GM21528 (cell line): ENCODE measurements at regions not wholly inside any gene's neighbourhood (a gene's known extent, or its start where the extent isn't known, plus 50 kb on each side); places are given as distances from the start of the nearest gene placed in this dataset.
A peak's percentile ranks its signal among the peaks of the same experiment; 100 is the strongest.
"Not testable (repeated sequence)": the region's sequence is repeated elsewhere in the genome, so short reads cannot be mapped to it uniquely, and the experiment has no call there.

Experiments used
- ATAC-seq: cut with Tn5 transposase; IDR thresholded peaks from one replicate; pipeline ENCODE4 v1.9.1; 2021; ENCODE audit warnings: mild to moderate bottlenecking, moderate library complexity; ENCODE audit not compliant: unreplicated experiment, low FRiP score

- not testable (repeated sequence) for ATAC-seq
Measured at GRCh38 chr3:125910851-125911250, 58.1 kb upstream of the ROPN1B start.

- not testable (repeated sequence) for ATAC-seq
Measured at GRCh38 chr3:125914608-125915436, 54.2 kb upstream of the ROPN1B start.

DNA sequence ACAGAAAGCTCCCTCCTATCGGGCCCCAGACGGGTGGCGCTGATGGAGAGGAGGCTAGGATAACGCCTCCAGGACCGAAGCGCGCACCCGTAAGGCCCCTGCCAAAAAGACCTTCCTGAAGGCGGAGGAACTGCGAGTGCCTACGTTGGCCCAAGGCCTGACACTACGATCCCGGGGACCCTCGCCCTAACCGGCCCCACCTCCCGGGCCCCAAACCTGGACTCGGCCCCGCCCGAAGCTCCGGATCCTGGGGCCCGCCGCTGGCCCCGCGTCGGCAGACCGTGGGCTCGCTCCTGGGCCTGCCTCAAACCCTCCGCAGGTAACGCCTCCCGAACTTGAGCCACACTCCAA lies 53.6 kb upstream of the ROPN1B start:
- not testable (repeated sequence) for ATAC-seq

DNA sequence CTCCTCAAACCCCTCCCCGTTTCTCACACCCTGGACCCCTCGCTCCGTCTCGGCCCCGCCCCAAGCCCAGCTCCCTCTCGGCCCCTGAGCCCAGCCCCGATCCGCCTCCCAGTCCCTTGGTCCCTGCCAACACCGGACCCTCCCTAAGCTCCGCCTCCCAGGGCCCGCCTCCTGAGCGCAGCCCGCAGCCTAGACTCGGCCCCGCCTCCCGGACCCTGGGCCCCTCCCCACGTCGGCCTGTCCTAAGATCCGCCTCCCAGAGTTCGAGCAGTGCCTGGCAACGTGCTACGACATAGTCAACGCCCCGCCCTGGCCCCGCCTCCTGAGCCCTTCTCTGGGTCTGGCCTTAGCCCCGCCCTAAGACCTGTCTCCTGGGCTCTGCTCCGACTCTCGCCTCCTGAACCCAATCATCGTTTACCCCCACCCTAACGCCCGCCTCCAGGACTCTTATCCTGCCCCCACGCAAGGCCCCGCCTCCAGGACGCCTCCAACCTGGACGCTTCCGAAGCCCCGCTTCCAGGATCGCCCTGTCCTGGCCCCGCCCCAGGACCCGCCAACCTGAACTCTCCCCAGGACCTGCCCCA lies 53.1 kb upstream of the ROPN1B start:
- peak; percentile 93 for ATAC-seq

DNA sequence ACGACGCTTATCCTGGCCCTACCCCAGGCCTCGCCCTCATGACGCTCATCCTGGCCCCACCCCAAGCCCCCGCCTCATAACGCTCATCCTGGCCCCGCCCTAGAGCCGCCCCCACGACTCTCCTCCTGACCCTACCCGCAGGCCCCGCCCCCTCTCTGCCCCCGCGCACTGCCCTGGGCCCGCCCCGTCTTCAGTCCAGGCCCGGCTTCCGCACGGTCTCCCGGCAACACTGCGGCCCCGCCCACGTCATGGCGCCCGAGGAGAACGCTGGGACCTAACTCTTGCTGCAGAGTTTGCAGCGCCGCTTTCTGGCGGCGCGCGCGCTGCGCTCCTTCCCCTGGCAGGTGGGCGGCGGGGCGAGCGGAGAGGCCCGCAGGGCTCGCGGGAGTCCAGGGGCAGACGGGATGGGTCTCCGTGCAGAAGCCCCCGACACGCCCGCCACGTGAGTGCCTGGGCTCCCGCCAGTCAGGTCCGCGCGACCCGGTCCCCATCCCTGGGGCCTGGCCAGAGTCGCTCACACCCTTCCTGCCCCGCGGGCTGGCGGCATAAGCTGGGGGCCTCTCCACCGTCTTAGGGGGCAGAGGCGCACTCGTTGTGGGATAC lies 52.5 kb upstream of the ROPN1B start:
- ATAC-seq: peak; percentile 77

- not testable (repeated sequence) for ATAC-seq
Measured at GRCh38 chr3:125917020-125917549, 51.9 kb upstream of the ROPN1B start.

DNA sequence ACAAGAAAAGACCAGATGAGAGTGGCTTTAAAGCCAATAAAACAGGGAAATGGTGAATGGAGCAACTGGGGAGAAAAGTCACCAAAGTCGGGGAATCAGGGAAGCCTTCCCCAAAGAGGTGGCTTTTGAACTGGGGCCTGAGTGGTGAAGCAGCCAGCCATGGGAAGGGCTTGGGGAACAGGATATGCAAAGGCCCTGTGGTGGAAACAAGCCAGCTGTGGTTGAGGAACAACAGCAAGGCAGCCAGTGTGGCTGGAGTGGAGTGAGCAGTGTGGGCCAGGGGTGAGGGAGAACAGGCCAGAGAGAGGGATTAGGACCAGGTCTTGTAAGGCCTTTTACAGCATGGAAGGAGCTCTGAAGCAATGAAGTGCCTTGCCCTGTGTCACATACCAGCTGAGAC lies 51.0 kb upstream of the ROPN1B start:
- not testable (repeated sequence) for ATAC-seq

DNA sequence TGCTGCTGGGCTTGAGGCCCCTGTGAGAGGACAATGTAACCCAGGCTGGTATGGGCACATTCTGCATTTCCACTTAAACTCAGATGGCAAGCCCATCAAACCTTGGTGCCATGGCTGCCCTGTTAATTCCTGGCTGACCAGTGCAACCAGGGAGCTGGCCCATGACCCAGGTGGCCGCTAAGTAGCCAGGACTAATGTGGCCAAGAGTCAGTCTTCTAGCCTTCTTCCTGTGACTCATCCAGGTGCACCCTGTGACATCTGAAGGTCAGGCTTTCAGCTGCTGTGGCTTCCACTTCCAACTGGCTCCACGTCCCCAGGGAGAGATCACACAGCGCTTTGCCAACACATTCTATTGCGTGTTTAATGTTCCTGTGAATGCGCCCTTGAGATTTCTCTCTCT lies 50.5 kb upstream of the ROPN1B start:
- not testable (repeated sequence) for ATAC-seq

GRCh38 chr3:125918866-125919265 lies 50.1 kb upstream of the ROPN1B start:
- ATAC-seq: not testable (repeated sequence)
